Right cardiac atrium (tissue), 5 donors: ENCODE measurements at regions not wholly inside any gene's neighbourhood (a gene's known extent, or its start where the extent isn't known, plus 50 kb on each side); places are given as distances from the start of the nearest gene placed in this dataset.

Source experiments
- ATAC-seq, 2 donors: fragments of 200-7000 bp; cut with Tn5 transposase; one replicate each; pipeline versions ENCODE4 v1.8.0 to v1.9.1; 2020; ENCODE audit warnings: moderate library complexity in 2 of 2, mild to moderate bottlenecking in 1 of 2
- DNase-seq, 3 donors: peaks; one replicate each; pipeline ENCODE4 v3.0.0-alpha.2; 2020
- H3K27ac ChIP-seq: one replicate; pipeline ENCODE4 v1.5.1; 2013; ENCODE audit warnings: mild to moderate bottlenecking, low read length, control low read depth, moderate library complexity
- H3K27me3 ChIP-seq: one replicate; pipeline ENCODE4 v1.6.1; 2013; ENCODE audit not compliant: control insufficient read depth, insufficient read depth
- H3K4me1 ChIP-seq: one replicate; pipeline ENCODE4 v1.6.1; 2013; ENCODE audit warnings: low read length; ENCODE audit not compliant: control insufficient read depth, insufficient read depth
- H3K4me3 ChIP-seq: one replicate; pipeline ENCODE4 v1.5.1; 2013; ENCODE audit warnings: low read length, control low read depth
- H3K9me3 ChIP-seq: one replicate; pipeline ENCODE4 v1.6.1; 2013; ENCODE audit warnings: low read length; ENCODE audit not compliant: control insufficient read depth
- WGBS: extraction: QIAGEN DNeasy Blood & Tissue Kit; methylation state at CpG from one replicate; pipeline ENCODE4 v1.1.7; 2013; 5-methylcytosine and 5-hydroxymethylcytosine counted together
- intact Hi-C, 4 donors: fragments of 100-400 bp; cut with DNase I; formaldehyde crosslinking; loops; one replicate each; pipeline versions ENCODE4 v1.11.0 to v1.14.0; 2022 to 2023
- donor health status: healthy with polysubstance abuse.
- donor health status: DM: no; HTN: yes; CAD: no.
- donor health status: DM: no; HTN: no; CAD: no.
- donor health status: DM: no; HTN: yes; CAD: no; lungs with severe emphysema.
- donor health status: DM: yes; HTN: yes; CAD: no.

DNA sequence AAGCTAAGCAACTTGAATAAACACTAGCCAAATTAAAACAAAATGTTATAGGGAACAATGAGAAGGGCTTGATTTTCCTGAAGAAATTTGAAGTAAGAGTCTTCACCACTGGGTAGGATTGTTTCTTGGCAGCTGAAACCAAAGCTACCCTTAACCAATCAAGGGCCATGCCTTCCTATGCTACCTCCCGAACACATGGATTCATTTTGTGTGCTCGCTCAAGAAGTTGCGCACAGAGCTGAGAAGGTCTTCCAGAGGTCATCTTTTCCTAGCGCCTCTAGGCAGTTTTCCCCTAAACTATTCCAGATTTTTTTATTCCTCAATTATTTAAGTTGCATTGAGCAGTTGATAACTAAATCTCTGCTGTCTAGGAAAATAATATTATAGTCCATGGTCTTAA lies 264.6 kb downstream of the RBM43 start:
- no peaks in the 10 kb centered on the region for H3K9me3 ChIP-seq
- no peaks in the 10 kb centered on the region for H3K27me3 ChIP-seq
- DNase-seq (no peak), ATAC-seq (no peak)
- 79% methylated on average over 4 of the region's 4 CpGs for WGBS
- intact Hi-C loops: no loop called here
- no peaks in the 10 kb centered on the region for H3K4me1 ChIP-seq
- no peak overlapping the region for H3K27ac ChIP-seq
- no peak overlapping the region for H3K4me3 ChIP-seq

DNA sequence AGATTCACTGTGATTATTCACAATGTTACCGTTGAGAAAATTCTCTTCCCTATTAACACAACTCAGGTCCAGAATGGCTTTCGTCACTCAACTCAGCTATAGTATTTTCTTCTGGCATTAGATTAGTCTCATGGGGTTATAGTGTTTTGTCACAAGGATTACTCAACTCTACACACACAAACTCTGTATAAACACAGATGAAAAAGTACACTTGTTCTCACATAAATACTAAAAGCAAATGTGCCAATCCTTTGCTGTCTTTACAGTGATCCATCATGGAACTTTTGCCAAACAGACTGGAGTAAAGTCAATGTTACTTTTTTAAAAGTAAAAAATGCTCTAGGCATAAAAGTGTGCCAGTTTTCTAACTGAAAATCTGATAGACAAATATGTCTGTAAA lies 267.6 kb downstream of the RBM43 start:
- Histone ChIP-seq H3K4me3 (no peak overlapping the region), H3K9me3 (no peaks in the 10 kb centered on the region), H3K4me1 (no peaks in the 10 kb centered on the region), H3K27ac (no peak overlapping the region), H3K27me3 (no peaks in the 10 kb centered on the region)
- DNase-seq: no peak
- ATAC-seq: no peak
- 50% methylated on average over 2 of the region's 2 CpGs for WGBS
- intact Hi-C loops: no loop called here

DNA sequence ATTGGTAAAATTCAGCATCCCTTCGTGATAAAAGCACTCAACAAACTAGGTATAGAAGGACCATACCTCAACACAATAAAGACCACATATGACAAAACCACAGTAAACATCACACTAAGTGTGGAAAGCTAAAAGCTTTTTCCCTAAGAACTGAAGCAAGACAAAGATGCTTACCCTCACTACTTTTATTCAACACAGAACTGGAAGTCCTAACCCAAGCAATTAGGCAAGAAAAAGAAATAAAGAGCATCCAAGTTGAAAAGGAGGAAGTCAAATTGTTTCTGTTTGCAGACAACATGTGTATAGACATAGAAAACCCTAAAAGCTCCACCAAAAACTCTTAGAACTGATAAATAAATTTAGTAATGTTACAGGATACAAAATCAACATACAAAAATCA lies 271.7 kb downstream of the RBM43 start:
- 75% methylated on average over 1 of the region's 1 CpG for WGBS
- intact Hi-C loops: no loop called here
- ATAC-seq: no peak
- Histone ChIP-seq H3K27me3 (no peaks in the 10 kb centered on the region), H3K4me1 (no peaks in the 10 kb centered on the region), H3K9me3 (no peaks in the 10 kb centered on the region), H3K27ac (no peak overlapping the region), H3K4me3 (no peak overlapping the region)
- no peak for DNase-seq

- no peak for ATAC-seq
- no peaks in the 10 kb centered on the region for H3K4me1 ChIP-seq
- intact Hi-C loops: no loop called here
These were observed 275.9 kb downstream of the RBM43 start for GRCh38 chr2:150985741-150986140.

GRCh38 chr2:150983314-150983897 lies 278.3 kb downstream of the RBM43 start:
- Histone ChIP-seq H3K27ac (no peak overlapping the region), H3K4me1 (no peaks in the 10 kb centered on the region), H3K27me3 (no peaks in the 10 kb centered on the region), H3K9me3 (no peaks in the 10 kb centered on the region), H3K4me3 (no peak overlapping the region)
- ATAC-seq (no peak), DNase-seq (no peak)
- intact Hi-C loops: no loop called here
- WGBS: 84% methylated on average over 1 of the region's 1 CpG

More at GRCh38 chr2:150985741-150986140, 275.9 kb downstream of the RBM43 start:
- Histone ChIP-seq H3K9me3 (no peaks in the 10 kb centered on the region), H3K27ac (no peak overlapping the region), H3K27me3 (no peaks in the 10 kb centered on the region), H3K4me3 (no peak overlapping the region)
- no peak for DNase-seq

- H3K9me3 ChIP-seq: no peaks in the 10 kb centered on the region
- WGBS: 70% methylated on average over 2 of the region's 2 CpGs
- DNase-seq: no peak
- H3K4me1 ChIP-seq: no peaks in the 10 kb centered on the region
- no peaks in the 10 kb centered on the region for H3K27me3 ChIP-seq
- intact Hi-C loops: no loop called here
- no peak for ATAC-seq
- no peak overlapping the region for H3K27ac ChIP-seq
- H3K4me3 ChIP-seq: no peak overlapping the region
These were observed 279.8 kb downstream of the RBM43 start for GRCh38 chr2:150981826-150982225.

DNA sequence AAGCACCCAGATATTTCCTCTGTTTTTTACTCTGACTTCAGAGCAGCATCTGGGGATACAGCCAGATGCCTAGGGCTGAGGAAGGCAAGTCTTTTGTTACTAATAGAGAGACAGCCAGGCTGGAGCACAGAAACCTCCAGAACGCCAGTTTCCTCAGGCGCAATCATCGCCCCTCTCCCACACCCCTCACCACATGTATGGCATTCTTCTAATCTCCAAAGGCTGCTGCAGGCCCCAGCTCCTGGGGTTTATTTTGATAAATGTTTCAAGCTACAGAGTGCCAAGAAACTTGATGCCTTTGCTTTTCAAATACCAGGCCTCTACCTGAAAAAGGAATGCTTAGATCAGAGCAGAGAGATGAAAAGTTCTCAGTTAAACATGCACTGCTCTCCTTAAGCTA lies 283.6 kb downstream of the RBM43 start:
- Histone ChIP-seq H3K9me3 (no peaks in the 10 kb centered on the region), H3K4me3 (no peak overlapping the region), H3K4me1 (no peaks in the 10 kb centered on the region), H3K27ac (no peak overlapping the region), H3K27me3 (no peaks in the 10 kb centered on the region)
- intact Hi-C loops: no loop called here
- DNase-seq (no peak), ATAC-seq (no peak)
- 46% methylated on average over 3 of the region's 3 CpGs for WGBS

- Histone ChIP-seq H3K4me1 (no peaks in the 10 kb centered on the region), H3K9me3 (no peaks in the 10 kb centered on the region), H3K27me3 (no peaks in the 10 kb centered on the region), H3K27ac (no peak overlapping the region), H3K4me3 (no peak overlapping the region)
- intact Hi-C loops: no loop called here
- 88% methylated on average over 4 of the region's 4 CpGs for WGBS
- no peak for DNase-seq
- no peak for ATAC-seq
These were observed 284.4 kb downstream of the RBM43 start for GRCh38 chr2:150977296-150977695.

DNA sequence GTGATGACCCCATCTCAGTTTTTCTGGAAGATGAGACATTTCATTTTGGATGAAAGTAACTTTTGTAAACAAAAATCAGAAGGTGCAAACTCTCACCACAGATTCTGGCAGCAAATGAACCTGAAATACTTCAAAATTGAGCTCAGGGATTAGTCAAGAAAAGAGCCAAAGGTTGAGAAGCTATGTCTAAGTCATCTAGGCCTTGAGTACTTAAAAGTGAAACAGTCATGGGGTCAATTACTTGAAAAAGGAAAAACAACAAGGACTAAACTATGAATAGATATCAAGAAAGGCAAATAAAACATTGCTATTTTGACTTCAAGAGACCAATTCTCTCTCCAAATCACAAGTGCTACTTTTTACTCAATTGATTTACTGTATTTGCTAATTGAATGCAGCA lies 285.1 kb downstream of the RBM43 start:
- ATAC-seq (no peak), DNase-seq (no peak)
- no peaks in the 10 kb centered on the region for H3K4me1 ChIP-seq
- no peak overlapping the region for H3K27ac ChIP-seq
- intact Hi-C loops: no loop called here
- no peaks in the 10 kb centered on the region for H3K27me3 ChIP-seq
- no peak overlapping the region for H3K4me3 ChIP-seq
- no peaks in the 10 kb centered on the region for H3K9me3 ChIP-seq

DNA sequence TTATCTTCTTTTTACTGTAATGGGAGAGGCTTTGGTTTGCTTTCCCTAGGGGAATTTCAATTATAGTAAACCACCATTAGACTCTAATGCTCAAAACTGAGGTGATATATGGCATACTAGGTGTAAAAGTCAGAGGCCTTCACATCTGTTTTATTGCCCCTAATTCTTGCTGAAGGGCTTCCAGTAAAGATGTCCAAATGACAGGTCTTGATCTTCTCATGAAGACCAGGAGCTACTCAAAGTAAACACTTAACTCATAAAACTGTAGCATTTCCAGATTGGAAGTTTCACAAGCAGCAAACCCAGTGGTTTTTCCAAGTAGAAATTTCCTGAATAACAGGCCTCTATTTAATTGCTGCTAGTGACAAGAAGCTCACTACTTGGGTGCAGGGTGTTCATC lies 286.8 kb downstream of the RBM43 start:
- no peaks in the 10 kb centered on the region for H3K4me1 ChIP-seq
- H3K4me3 ChIP-seq: no peak overlapping the region
- intact Hi-C loops: no loop called here
- ATAC-seq: no peak
- H3K27me3 ChIP-seq: no peaks in the 10 kb centered on the region
- no peaks in the 10 kb centered on the region for H3K9me3 ChIP-seq
- H3K27ac ChIP-seq: no peak overlapping the region
- no peak for DNase-seq

DNA sequence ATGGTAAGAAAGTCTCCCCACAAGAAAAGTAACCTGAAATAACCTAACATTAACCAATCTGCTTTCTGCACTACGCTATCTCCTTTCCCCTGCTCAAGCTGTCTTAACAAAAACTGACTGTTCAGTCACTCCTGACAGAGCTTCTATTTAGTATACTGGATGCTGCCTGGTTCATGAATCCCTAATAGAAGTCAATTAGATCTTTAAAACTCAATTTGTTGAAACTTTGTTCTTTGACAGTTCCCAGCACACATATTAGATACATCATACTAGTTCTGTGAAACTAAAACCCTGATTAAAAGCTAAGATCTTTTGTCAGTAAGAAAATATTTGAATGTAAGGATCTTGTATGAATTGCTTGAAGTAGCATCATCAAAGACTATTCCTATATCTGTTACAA lies 287.4 kb downstream of the RBM43 start:
- H3K27ac ChIP-seq: no peak overlapping the region
- intact Hi-C loops: no loop called here
- no peaks in the 10 kb centered on the region for H3K4me1 ChIP-seq
- H3K4me3 ChIP-seq: no peak overlapping the region
- DNase-seq (no peak), ATAC-seq (no peak)
- no peaks in the 10 kb centered on the region for H3K9me3 ChIP-seq
- 82% methylated on average over 1 of the region's 1 CpG for WGBS
- H3K27me3 ChIP-seq: no peaks in the 10 kb centered on the region

DNA sequence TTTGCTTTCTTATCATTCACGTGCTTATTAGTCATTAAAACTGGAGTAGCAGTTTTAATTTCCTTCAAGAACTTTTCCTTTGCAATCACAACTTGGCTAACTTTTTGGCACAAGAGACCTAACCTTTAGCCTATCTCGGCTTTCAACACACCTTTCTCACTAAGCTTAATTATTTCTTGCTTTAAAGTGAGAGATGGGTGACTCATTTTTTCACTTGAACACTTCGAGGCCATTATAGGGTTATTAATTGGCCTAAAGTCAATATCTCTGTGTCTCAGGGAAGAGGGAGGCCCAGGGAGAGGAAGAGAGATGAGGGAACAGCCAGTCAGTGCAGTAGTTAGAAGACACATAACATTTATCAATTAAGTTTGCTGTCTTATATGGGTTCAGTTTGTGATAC lies 289.8 kb downstream of the RBM43 start:
- DNase-seq: no peak
- H3K27me3 ChIP-seq: no peaks in the 10 kb centered on the region
- no peaks in the 10 kb centered on the region for H3K9me3 ChIP-seq
- ATAC-seq: no peak
- H3K4me1 ChIP-seq: no peaks in the 10 kb centered on the region
- intact Hi-C loops: no loop called here
- H3K27ac ChIP-seq: no peak overlapping the region
- H3K4me3 ChIP-seq: no peak overlapping the region
- 75% methylated on average over 3 of the region's 3 CpGs for WGBS
